Sigmoid colon (tissue), 4 donors: ENCODE measurements at regions not wholly inside any gene's neighbourhood (a gene's known extent, or its start where the extent isn't known, plus 50 kb on each side); places are given as distances from the start of the nearest gene placed in this dataset.

Experiments
- CTCF ChIP-seq, 4 experiments: fragments of 450-650 bp in 3 of 4; fragments of 200-600 bp in 1 of 4; IDR thresholded peaks; one replicate each; pipeline ENCODE4 v1.5.1; 2016 to 2019; ENCODE audit warnings: antibody characterized with exemption in 4 of 4, mild to moderate bottlenecking in 3 of 4, moderate library complexity in 2 of 4
- POLR2A ChIP-seq, 2 donors: fragments of 450-650 bp; IDR thresholded peaks; one replicate each; pipeline ENCODE4 v1.6.1; 2016; ENCODE audit warnings: antibody characterized with exemption in 2 of 2, mild to moderate bottlenecking in 2 of 2, moderate library complexity in 2 of 2
- POLR2AphosphoS5 ChIP-seq, 4 donors: sonication (generic); formaldehyde crosslinking; IDR thresholded peaks; one replicate each; pipeline ENCODE4 v1.6.1; 2017; ENCODE audit warnings: antibody characterized with exemption in 4 of 4

GRCh38 chrX:147364896-147365295 is 546.8 kb upstream of the FMR1 start:
- TF ChIP-seq CTCF (IDR thresholded peaks at IDR 0.05) (no peak), POLR2AphosphoS5 (IDR thresholded peaks at IDR 0.05) (no peak), POLR2A (IDR thresholded peaks at IDR 0.05) (no peak)
